BLaER1 (cell line): ENCODE measurements at regions not wholly inside any gene's neighbourhood (a gene's known extent, or its start where the extent isn't known, plus 50 kb on each side); places are given as distances from the start of the nearest gene placed in this dataset.

Experiments
- H3K27ac ChIP-seq: shearing (Covaris generic); formaldehyde crosslinking; 2 replicates; pipeline ENCODE4 v1.8.1; 2022
- H3K27me3 ChIP-seq: shearing (Covaris generic); formaldehyde crosslinking; 2 replicates; pipeline ENCODE4 v1.8.1; 2022
- H3K36me3 ChIP-seq: shearing (Covaris generic); formaldehyde crosslinking; 2 replicates; pipeline ENCODE4 v1.8.1; 2022
- H3K4me1 ChIP-seq: shearing (Covaris generic); formaldehyde crosslinking; 2 replicates; pipeline ENCODE4 v1.8.1; 2022
- H3K4me2 ChIP-seq: shearing (Covaris generic); formaldehyde crosslinking; 2 replicates; pipeline ENCODE4 v1.8.1; 2022
- H3K4me3 ChIP-seq: shearing (Covaris generic); formaldehyde crosslinking; 2 replicates; pipeline ENCODE4 v1.8.1; 2022
- H3K9ac ChIP-seq: shearing (Covaris generic); formaldehyde crosslinking; 2 replicates; pipeline ENCODE4 v1.8.1; 2022
- H3K9me3 ChIP-seq: shearing (Covaris generic); formaldehyde crosslinking; 2 replicates; pipeline ENCODE4 v1.8.1; 2022
- H4K20me1 ChIP-seq: shearing (Covaris generic); formaldehyde crosslinking; 2 replicates; pipeline ENCODE4 v1.8.1; 2022
- Cebpa-rat ChIP-seq: shearing (Covaris generic); IDR thresholded peaks from 2 replicates; pipeline ENCODE4 v1.8.1; 2022

- no peaks in the 10 kb centered on the region for H3K4me1 ChIP-seq
- no peak overlapping the region for H3K9ac ChIP-seq
- no peak overlapping the region for H3K27ac ChIP-seq
- H4K20me1 ChIP-seq: no peaks in the 10 kb centered on the region
- no peak for TF ChIP-seq Cebpa-rat
- no peak overlapping the region for H3K4me2 ChIP-seq
- no peak overlapping the region for H3K4me3 ChIP-seq
- H3K36me3 ChIP-seq: no peaks in the 10 kb centered on the region
- no peaks in the 10 kb centered on the region for H3K9me3 ChIP-seq
- H3K27me3 ChIP-seq: no peaks in the 10 kb centered on the region
Observed at GRCh38 chr5:124195411-124195810, 551.0 kb downstream of the ZNF608 start.

- Histone ChIP-seq H3K27ac (no peak overlapping the region), H3K27me3 (no peaks in the 10 kb centered on the region), H4K20me1 (no peaks in the 10 kb centered on the region), H3K4me1 (no peaks in the 10 kb centered on the region), H3K4me2 (no peak overlapping the region), H3K9me3 (no peaks in the 10 kb centered on the region), H3K4me3 (no peak overlapping the region), H3K36me3 (no peaks in the 10 kb centered on the region), H3K9ac (no peak overlapping the region)
- no peak for TF ChIP-seq Cebpa-rat
Observed at GRCh38 chr5:124194282-124194681, 552.2 kb downstream of the ZNF608 start.

GRCh38 chr5:124193371-124193789 lies 553.1 kb downstream of the ZNF608 start:
- no peak for TF ChIP-seq Cebpa-rat
- no peaks in the 10 kb centered on the region for H4K20me1 ChIP-seq
- H3K9me3 ChIP-seq: no peaks in the 10 kb centered on the region
- no peak overlapping the region for H3K27ac ChIP-seq
- H3K9ac ChIP-seq: no peak overlapping the region
- no peak overlapping the region for H3K4me2 ChIP-seq
- no peaks in the 10 kb centered on the region for H3K4me1 ChIP-seq
- no peaks in the 10 kb centered on the region for H3K36me3 ChIP-seq
- no peaks in the 10 kb centered on the region for H3K27me3 ChIP-seq
- no peak overlapping the region for H3K4me3 ChIP-seq

- Histone ChIP-seq H3K36me3 (no peaks in the 10 kb centered on the region), H3K27me3 (no peaks in the 10 kb centered on the region), H4K20me1 (no peaks in the 10 kb centered on the region), H3K4me1 (no peaks in the 10 kb centered on the region), H3K27ac (no peak overlapping the region), H3K9ac (no peak overlapping the region), H3K4me2 (no peak overlapping the region), H3K9me3 (no peaks in the 10 kb centered on the region), H3K4me3 (no peak overlapping the region)
- TF ChIP-seq Cebpa-rat: no peak
Observed at GRCh38 chr5:124192716-124193115, 553.7 kb downstream of the ZNF608 start.

GRCh38 chr5:124185716-124186115 lies 560.7 kb downstream of the ZNF608 start:
- Histone ChIP-seq H4K20me1 (no peaks in the 10 kb centered on the region), H3K4me3 (no peak overlapping the region), H3K9ac (no peak overlapping the region), H3K27me3 (no peaks in the 10 kb centered on the region), H3K36me3 (no peaks in the 10 kb centered on the region), H3K4me2 (no peak overlapping the region), H3K4me1 (no peaks in the 10 kb centered on the region), H3K9me3 (no peaks in the 10 kb centered on the region), H3K27ac (no peak overlapping the region)
- TF ChIP-seq Cebpa-rat: no peak

- Histone ChIP-seq H3K4me1 (no peaks in the 10 kb centered on the region), H3K27me3 (no peaks in the 10 kb centered on the region), H4K20me1 (no peaks in the 10 kb centered on the region), H3K4me2 (no peak overlapping the region), H3K4me3 (no peak overlapping the region), H3K27ac (no peak overlapping the region), H3K36me3 (no peaks in the 10 kb centered on the region), H3K9ac (no peak overlapping the region), H3K9me3 (no peaks in the 10 kb centered on the region)
- no peak for TF ChIP-seq Cebpa-rat
Observed at GRCh38 chr5:124182133-124182532, 564.3 kb downstream of the ZNF608 start.

GRCh38 chr5:124180875-124181461 lies 565.5 kb downstream of the ZNF608 start:
- no peak overlapping the region for H3K27ac ChIP-seq
- TF ChIP-seq Cebpa-rat: no peak
- H3K4me1 ChIP-seq: peaks cover 5% of the 10 kb centered on the region; the same call in 1 of the 2 replicates
- H3K9me3 ChIP-seq: no peaks in the 10 kb centered on the region
- no peak overlapping the region for H3K9ac ChIP-seq
- no peaks in the 10 kb centered on the region for H3K27me3 ChIP-seq
- H3K4me2 ChIP-seq: no peak overlapping the region
- H3K4me3 ChIP-seq: no peak overlapping the region
- H4K20me1 ChIP-seq: no peaks in the 10 kb centered on the region
- no peaks in the 10 kb centered on the region for H3K36me3 ChIP-seq

- no peaks in the 10 kb centered on the region for H3K27me3 ChIP-seq
- no peak for TF ChIP-seq Cebpa-rat
- no peak overlapping the region for H3K4me2 ChIP-seq
- no peak overlapping the region for H3K9ac ChIP-seq
- H4K20me1 ChIP-seq: no peaks in the 10 kb centered on the region
- no peak overlapping the region for H3K4me3 ChIP-seq
- no peaks in the 10 kb centered on the region for H3K9me3 ChIP-seq
- peaks cover 5% of the 10 kb centered on the region; the same call in 1 of the 2 replicates for H3K4me1 ChIP-seq
- H3K36me3 ChIP-seq: no peaks in the 10 kb centered on the region
- no peak overlapping the region for H3K27ac ChIP-seq
Observed at GRCh38 chr5:124180299-124180874, 566.1 kb downstream of the ZNF608 start.

- H3K9me3 ChIP-seq: no peaks in the 10 kb centered on the region
- TF ChIP-seq Cebpa-rat: no peak
- H3K9ac ChIP-seq: no peak overlapping the region
- H3K4me3 ChIP-seq: no peak overlapping the region
- H3K4me1 ChIP-seq: peaks cover 5% of the 10 kb centered on the region; the same call in 1 of the 2 replicates
- H3K4me2 ChIP-seq: no peak overlapping the region
- H3K27ac ChIP-seq: no peak overlapping the region
- H4K20me1 ChIP-seq: no peaks in the 10 kb centered on the region
- no peaks in the 10 kb centered on the region for H3K27me3 ChIP-seq
- no peaks in the 10 kb centered on the region for H3K36me3 ChIP-seq
Observed at GRCh38 chr5:124179819-124180218, 566.6 kb downstream of the ZNF608 start.

- Histone ChIP-seq H3K9me3 (0 out of 2 replicates have a peak, but pooled peaks cover 5% of the 10 kb centered on the region), H3K4me1 (peaks cover 5% of the 10 kb centered on the region; the same call in 1 of the 2 replicates), H3K4me2 (no peak overlapping the region), H3K36me3 (no peaks in the 10 kb centered on the region), H3K27me3 (no peaks in the 10 kb centered on the region), H3K9ac (no peak overlapping the region), H4K20me1 (no peaks in the 10 kb centered on the region), H3K27ac (no peak overlapping the region), H3K4me3 (no peak overlapping the region)
- TF ChIP-seq Cebpa-rat: no peak
Observed at GRCh38 chr5:124178050-124178449, 568.4 kb downstream of the ZNF608 start.
